ENCODE measurements at regions not wholly inside any gene's neighbourhood (a gene's known extent, or its start where the extent isn't known, plus 50 kb on each side); places are given as distances from the start of the nearest gene placed in this dataset.
A peak's percentile ranks its signal among the peaks of the same experiment; 100 is the strongest.

GRCh38 chr6:44614396-44614795 lies 226.9 kb downstream of the CDC5L start:
- DNase-seq, result no peak

- DNase-seq, result no peak
Measured at GRCh38 chr6:44615621-44616020, 228.1 kb downstream of the CDC5L start.

- DNase-seq, result no peak
Measured at GRCh38 chr6:44617416-44617815, 229.9 kb downstream of the CDC5L start.

DNA sequence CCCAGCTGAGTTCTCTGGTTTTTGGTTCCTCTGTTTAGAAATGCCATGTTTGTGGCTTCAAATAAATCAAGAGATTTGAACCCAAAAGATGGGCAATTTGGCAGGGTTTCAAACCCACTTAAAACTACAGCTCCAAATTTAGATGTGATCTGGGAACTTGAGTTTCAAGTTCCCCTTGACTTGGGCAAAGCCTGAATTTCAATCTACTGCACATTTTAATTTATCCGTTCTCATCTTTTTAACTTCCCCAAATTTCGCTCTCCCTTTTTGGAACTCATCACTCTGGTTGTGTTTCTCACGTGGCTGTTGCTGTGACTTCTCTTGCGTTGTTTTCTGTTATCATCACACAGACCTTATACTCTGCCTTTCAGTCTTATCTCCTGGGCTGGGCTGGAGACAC lies 230.9 kb downstream of the CDC5L start:
- no peak for DNase-seq

GRCh38 chr6:44620922-44621321 lies 233.4 kb downstream of the CDC5L start:
- no peak for DNase-seq

DNA sequence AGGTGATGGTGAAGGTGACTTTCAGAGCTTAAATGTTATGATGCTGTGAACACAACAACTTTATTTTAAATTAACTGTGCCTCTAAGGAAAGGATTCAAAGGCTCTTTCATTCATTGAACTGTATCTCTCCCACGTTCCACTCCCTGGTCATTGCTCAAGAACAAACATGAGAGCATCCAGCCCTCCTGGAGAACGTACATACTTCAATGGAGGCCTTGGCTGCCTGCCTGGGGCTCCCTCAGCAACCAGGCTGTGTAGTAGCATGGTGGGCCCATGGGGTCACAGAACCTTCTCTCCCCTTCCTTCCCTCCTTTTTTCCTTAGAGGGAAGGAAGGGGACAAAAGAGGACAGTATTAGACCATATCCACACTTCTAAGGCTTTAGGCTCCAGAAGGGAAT lies 234.3 kb downstream of the CDC5L start:
- peak; percentile 6 for DNase-seq

DNA sequence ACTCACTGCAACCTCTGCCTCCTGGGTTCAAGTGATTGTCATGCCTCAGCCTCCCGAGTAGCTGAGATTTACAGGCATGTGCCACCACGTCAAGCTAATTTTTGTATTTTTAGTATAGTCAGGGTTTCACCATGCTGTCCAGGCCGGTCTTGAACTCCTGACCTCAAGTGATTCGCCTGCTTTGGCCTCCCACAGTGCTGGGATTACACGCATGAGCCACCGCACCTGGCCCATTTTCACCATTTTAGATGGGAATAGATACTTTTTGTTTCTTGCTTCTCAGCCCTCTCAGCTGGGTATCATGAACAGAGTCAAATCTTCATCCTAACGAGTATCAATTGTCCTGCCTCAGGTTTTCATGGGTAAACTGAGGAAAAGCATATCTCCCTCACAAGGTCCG lies 235.0 kb downstream of the CDC5L start:
- no peak for DNase-seq

GRCh38 chr6:44622956-44623355 lies 235.4 kb downstream of the CDC5L start:
- no peak for DNase-seq

GRCh38 chr6:44624226-44624625 lies 236.7 kb downstream of the CDC5L start:
- DNase-seq, result no peak

DNA sequence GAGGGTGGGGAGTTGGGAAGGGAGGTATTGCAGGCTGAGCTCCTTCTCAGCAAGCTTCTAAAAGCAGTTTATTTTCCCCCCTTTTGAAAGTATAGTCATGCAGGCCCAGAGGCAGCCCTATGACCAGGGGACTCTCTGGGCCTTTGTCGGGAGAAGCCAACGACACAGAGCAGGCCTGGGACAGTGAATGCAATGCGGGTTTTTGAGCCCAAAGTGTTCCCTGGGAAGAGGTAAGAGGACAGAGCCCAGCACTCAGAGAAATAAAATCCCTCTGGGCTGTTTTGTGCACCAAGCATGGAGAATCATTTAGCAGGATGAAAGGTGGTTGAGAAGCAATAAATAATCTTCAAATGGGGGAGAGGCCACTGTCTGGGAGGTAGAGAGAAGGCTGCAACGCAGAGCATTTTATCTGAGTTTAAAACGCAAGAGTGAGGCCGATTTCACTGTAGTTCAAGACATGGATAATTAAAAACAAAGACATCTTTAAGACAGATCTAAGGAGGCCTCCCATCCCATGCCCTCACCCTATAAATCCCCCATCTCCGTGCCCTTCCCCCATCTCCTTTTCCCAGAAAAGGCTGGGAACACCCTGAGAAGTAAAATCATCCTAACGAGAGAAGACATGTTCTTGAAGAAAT lies 237.5 kb downstream of the CDC5L start:
- no peak for DNase-seq

- no peak for DNase-seq
Measured at GRCh38 chr6:44625996-44626395, 238.5 kb downstream of the CDC5L start.

- DNase-seq, result no peak
Measured at GRCh38 chr6:44626616-44627015, 239.1 kb downstream of the CDC5L start.

- DNase-seq, result no peak
Measured at GRCh38 chr6:44627091-44627882, 239.8 kb downstream of the CDC5L start.

GRCh38 chr6:44627883-44628271 lies 240.4 kb downstream of the CDC5L start:
- DNase-seq, result no peak

DNA sequence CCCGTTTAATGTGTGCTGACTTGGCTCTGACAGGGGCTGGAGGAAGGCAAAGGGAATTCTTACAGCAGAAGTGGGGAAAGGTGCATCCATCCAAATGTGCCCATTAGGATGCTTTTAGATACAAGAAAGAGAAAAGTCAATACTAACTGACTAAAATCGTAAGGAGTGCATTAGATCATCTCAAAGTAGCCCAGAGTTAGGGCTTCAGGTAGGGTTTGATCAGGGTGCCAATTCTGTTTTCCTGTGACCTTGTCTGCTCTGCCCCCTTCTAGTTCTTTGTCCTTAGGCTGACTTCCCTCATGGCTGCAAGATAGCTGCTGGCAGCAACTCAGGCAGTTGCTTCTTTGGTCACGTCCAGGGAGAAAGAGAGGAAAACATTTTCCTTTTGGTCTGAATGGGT lies 240.8 kb downstream of the CDC5L start:
- no peak for DNase-seq

DNA sequence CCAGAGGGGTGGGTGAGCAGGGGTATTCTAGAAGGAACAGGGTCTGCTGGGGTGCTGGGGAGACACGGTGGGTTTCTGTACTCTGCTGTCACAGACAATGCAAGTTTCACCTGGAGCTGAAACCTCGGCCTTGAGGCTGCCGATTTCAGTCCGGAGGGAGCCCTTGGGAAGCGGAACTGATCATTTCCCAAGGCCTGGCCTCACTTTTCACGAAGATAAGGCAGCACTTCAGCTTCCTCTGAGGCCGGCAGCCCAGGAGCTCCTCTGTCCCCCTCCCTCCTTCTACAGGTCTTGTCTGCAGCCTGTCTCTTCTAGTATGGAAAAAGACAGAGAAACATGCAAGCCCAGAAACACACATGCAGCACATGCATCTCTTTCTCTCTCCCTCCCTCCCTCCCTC lies 242.1 kb downstream of the CDC5L start:
- DNase-seq, result no peak

- DNase-seq, result no peak
Measured at GRCh38 chr6:44630125-44631028, 242.9 kb downstream of the CDC5L start.

- no peak for DNase-seq
Measured at GRCh38 chr6:44631968-44632367, 244.5 kb downstream of the CDC5L start.

DNA sequence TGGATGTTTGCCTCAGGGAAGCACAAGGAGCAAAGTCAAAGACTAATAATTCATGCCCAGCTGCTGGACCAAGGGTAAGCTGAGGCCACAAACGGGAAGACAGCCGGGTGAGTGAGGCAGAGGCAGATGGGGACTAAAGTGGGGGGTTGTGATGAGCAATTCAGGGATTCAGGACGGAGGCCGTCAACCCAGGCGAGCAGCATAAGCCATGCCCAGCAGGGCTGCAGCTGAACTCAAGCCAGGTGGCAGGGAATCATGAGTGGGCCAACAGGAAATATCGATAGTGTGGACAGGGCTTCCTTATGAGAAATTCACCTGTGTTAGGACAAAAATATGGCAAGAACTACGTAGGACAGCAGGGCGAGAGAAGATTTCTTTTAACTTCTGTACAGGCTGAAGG lies 246.8 kb downstream of the CDC5L start:
- no peak for DNase-seq

GRCh38 chr6:44635486-44635885 lies 248.0 kb downstream of the CDC5L start:
- DNase-seq, result no peak

DNA sequence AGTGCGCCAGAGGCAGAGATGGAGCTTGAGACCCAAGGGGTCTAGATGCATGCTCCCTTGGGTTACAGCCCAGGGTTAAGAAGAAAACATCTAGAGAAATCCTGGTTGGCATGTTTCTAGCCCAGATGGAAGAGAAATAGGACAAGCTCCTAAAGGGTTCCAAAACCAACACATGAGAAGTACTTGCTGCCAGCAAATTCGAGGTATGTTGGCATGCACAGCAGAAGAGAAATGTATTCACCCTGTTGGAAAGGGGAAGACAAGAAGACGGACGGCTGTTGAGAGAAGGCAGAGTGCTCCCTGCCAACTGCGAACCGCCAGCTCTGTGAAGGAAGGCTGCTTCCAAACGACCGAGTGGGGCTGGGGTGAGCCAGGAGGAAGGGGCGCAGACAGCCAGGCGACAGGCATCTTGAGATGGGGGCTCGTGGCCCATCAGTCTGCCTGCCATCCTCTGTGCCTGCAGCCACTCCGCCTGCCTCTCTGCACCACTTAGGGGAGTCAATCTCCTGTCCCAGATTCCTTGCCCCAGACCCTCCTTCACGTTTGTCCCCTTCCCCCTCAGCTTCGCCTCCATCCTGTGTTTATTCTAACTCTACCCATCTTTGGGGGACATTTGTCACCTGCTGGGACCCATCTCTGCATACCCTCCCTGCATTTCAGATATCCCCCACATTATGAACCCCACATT lies 249.2 kb downstream of the CDC5L start:
- no peak for DNase-seq

GRCh38 chr6:44641344-44642031 lies 254.0 kb downstream of the CDC5L start:
- DNase-seq, result no peak

Measured in DMS79 (cell line).